HG02759 (cell line): ENCODE measurements at regions not wholly inside any gene's neighbourhood (a gene's known extent, or its start where the extent isn't known, plus 50 kb on each side); places are given as distances from the start of the nearest gene placed in this dataset.

Experiments used
- ATAC-seq: cut with Tn5 transposase; IDR thresholded peaks from one replicate; pipeline ENCODE4 v1.9.1; 2021; ENCODE audit warnings: mild to moderate bottlenecking, moderate library complexity; ENCODE audit not compliant: unreplicated experiment

- ATAC-seq: no peak
Observed at GRCh38 chr4:152269448-152270191, 266.3 kb downstream of the FBXW7 start.

GRCh38 chr4:152267811-152268210 is 268.1 kb downstream of the FBXW7 start:
- ATAC-seq: no peak

- no peak for ATAC-seq
Observed at GRCh38 chr4:152266831-152267480, 268.9 kb downstream of the FBXW7 start.

GRCh38 chr4:152265149-152265621 is 270.7 kb downstream of the FBXW7 start:
- no peak for ATAC-seq

GRCh38 chr4:152264106-152264505 is 271.8 kb downstream of the FBXW7 start:
- no peak for ATAC-seq

GRCh38 chr4:152259866-152260265 is 276.0 kb downstream of the FBXW7 start:
- no peak for ATAC-seq

- no peak for ATAC-seq
Observed at GRCh38 chr4:152258804-152259708, 276.8 kb downstream of the FBXW7 start.

- ATAC-seq: no peak
Observed at GRCh38 chr4:152258391-152258790, 277.5 kb downstream of the FBXW7 start.

GRCh38 chr4:152257601-152258066 is 278.3 kb downstream of the FBXW7 start:
- ATAC-seq: no peak

GRCh38 chr4:152256996-152257395 is 278.9 kb downstream of the FBXW7 start:
- no peak for ATAC-seq

- ATAC-seq: peak; percentile 96
Observed at GRCh38 chr4:152255437-152255836, 280.5 kb downstream of the FBXW7 start.

- ATAC-seq: no peak
Observed at GRCh38 chr4:152248347-152248746, 287.5 kb downstream of the FBXW7 start.

- ATAC-seq: no peak
Observed at GRCh38 chr4:152247271-152247975, 288.5 kb downstream of the FBXW7 start.

GRCh38 chr4:152246659-152247058 is 289.2 kb downstream of the FBXW7 start:
- no peak for ATAC-seq

GRCh38 chr4:152245680-152246079 is 290.2 kb downstream of the FBXW7 start:
- ATAC-seq: no peak

GRCh38 chr4:152244659-152245058 is 291.2 kb downstream of the FBXW7 start:
- no peak for ATAC-seq

- no peak for ATAC-seq
Observed at GRCh38 chr4:152243896-152244595, 291.8 kb downstream of the FBXW7 start.

- ATAC-seq: no peak
Observed at GRCh38 chr4:152243206-152243605, 292.7 kb downstream of the FBXW7 start.

- ATAC-seq: no peak
Observed at GRCh38 chr4:152240232-152240631, 295.7 kb downstream of the FBXW7 start.

- ATAC-seq: no peak
Observed at GRCh38 chr4:152239216-152239615, 296.7 kb downstream of the FBXW7 start.
